GM21723 (cell line): ENCODE measurements at regions not wholly inside any gene's neighbourhood (a gene's known extent, or its start where the extent isn't known, plus 50 kb on each side); places are given as distances from the start of the nearest gene placed in this dataset.

Experiments used
- ATAC-seq: cut with Tn5 transposase; IDR thresholded peaks from one replicate; pipeline ENCODE4 v1.9.1; 2021; ENCODE audit warnings: mild to moderate bottlenecking, moderate library complexity; ENCODE audit not compliant: unreplicated experiment

GRCh38 chr13:64867856-64868255, 2362.3 kb downstream of the PCDH9 start:
- ATAC-seq, result no peak

- ATAC-seq, result no peak
Observed at GRCh38 chr13:64866331-64866730, 2363.8 kb downstream of the PCDH9 start.

- no peak for ATAC-seq
Observed at GRCh38 chr13:64855506-64855905, 2374.6 kb downstream of the PCDH9 start.

GRCh38 chr13:64850017-64850416, 2380.1 kb downstream of the PCDH9 start:
- no peak for ATAC-seq

- no peak for ATAC-seq
Observed at GRCh38 chr13:64849196-64849595, 2380.9 kb downstream of the PCDH9 start.

- ATAC-seq, result no peak
Observed at GRCh38 chr13:64847767-64848166, 2382.4 kb downstream of the PCDH9 start.

GRCh38 chr13:64845110-64845509, 2385.0 kb downstream of the PCDH9 start:
- no peak for ATAC-seq

- ATAC-seq, result no peak
Observed at GRCh38 chr13:64819081-64819480, 2411.1 kb downstream of the PCDH9 start.

GRCh38 chr13:64817691-64818090, 2412.4 kb downstream of the PCDH9 start:
- ATAC-seq, result no peak

- ATAC-seq, result no peak
Observed at GRCh38 chr13:64810750-64811149, 2419.4 kb downstream of the PCDH9 start.

- ATAC-seq, result no peak
Observed at GRCh38 chr13:64808704-64809103, 2421.4 kb downstream of the PCDH9 start.

- ATAC-seq, result no peak
Observed at GRCh38 chr13:64801768-64802167, 2428.4 kb downstream of the PCDH9 start.

GRCh38 chr13:64798422-64798821, 2431.7 kb downstream of the PCDH9 start:
- no peak for ATAC-seq

- ATAC-seq, result no peak
Observed at GRCh38 chr13:64793592-64793991, 2436.5 kb downstream of the PCDH9 start.

- no peak for ATAC-seq
Observed at GRCh38 chr13:64793131-64793530, 2437.0 kb downstream of the PCDH9 start.

- ATAC-seq, result no peak
Observed at GRCh38 chr13:64791373-64791772, 2438.8 kb downstream of the PCDH9 start.

GRCh38 chr13:64782466-64782865, 2447.7 kb downstream of the PCDH9 start:
- ATAC-seq, result no peak

GRCh38 chr13:64778002-64778401, 2452.1 kb downstream of the PCDH9 start:
- no peak for ATAC-seq

- ATAC-seq, result no peak
Observed at GRCh38 chr13:64774915-64775314, 2455.2 kb downstream of the PCDH9 start.

- no peak for ATAC-seq
Observed at GRCh38 chr13:64770743-64771142, 2459.4 kb downstream of the PCDH9 start.

GRCh38 chr13:64767054-64767453, 2463.1 kb downstream of the PCDH9 start:
- no peak for ATAC-seq

GRCh38 chr13:64765636-64766035, 2464.5 kb downstream of the PCDH9 start:
- no peak for ATAC-seq

GRCh38 chr13:64758521-64759244, 2471.5 kb downstream of the PCDH9 start:
- ATAC-seq, result no peak
